ENCODE measurements at regions not wholly inside any gene's neighbourhood (a gene's known extent, or its start where the extent isn't known, plus 50 kb on each side); places are given as distances from the start of the nearest gene placed in this dataset.

GRCh38 chr12:114949058-114949820 lies 265.3 kb upstream of the TBX3 start:
- DNase-seq: no peak

- DNase-seq: no peak
Observed at GRCh38 chr12:114945351-114945750, 261.4 kb upstream of the TBX3 start.

GRCh38 chr12:114944736-114945135 lies 260.8 kb upstream of the TBX3 start:
- no peak for DNase-seq

- DNase-seq: no peak
Observed at GRCh38 chr12:114943601-114944000, 259.6 kb upstream of the TBX3 start.

- DNase-seq: no peak
Observed at GRCh38 chr12:114938487-114939210, 254.7 kb upstream of the TBX3 start.

GRCh38 chr12:114936148-114937079 lies 252.4 kb upstream of the TBX3 start:
- no peak for DNase-seq

GRCh38 chr12:114935658-114936057 lies 251.7 kb upstream of the TBX3 start:
- DNase-seq: no peak

GRCh38 chr12:114933428-114934160 lies 249.6 kb upstream of the TBX3 start:
- peak; percentile 68 for DNase-seq

- DNase-seq: no peak
Observed at GRCh38 chr12:114932806-114933205, 248.8 kb upstream of the TBX3 start.

GRCh38 chr12:114931025-114931424 lies 247.1 kb upstream of the TBX3 start:
- DNase-seq: no peak

GRCh38 chr12:114926341-114926740 lies 242.4 kb upstream of the TBX3 start:
- no peak for DNase-seq

- DNase-seq: no peak
Observed at GRCh38 chr12:114924946-114925475, 241.0 kb upstream of the TBX3 start.

GRCh38 chr12:114921781-114922180 lies 237.8 kb upstream of the TBX3 start:
- no peak for DNase-seq

- DNase-seq: no peak
Observed at GRCh38 chr12:114920771-114921554, 237.0 kb upstream of the TBX3 start.

- DNase-seq: no peak
Observed at GRCh38 chr12:114919479-114919878, 235.5 kb upstream of the TBX3 start.

- DNase-seq: no peak
Observed at GRCh38 chr12:114918535-114919233, 234.7 kb upstream of the TBX3 start.

GRCh38 chr12:114917953-114918352 lies 234.0 kb upstream of the TBX3 start:
- no peak for DNase-seq

GRCh38 chr12:114917307-114917706 lies 233.3 kb upstream of the TBX3 start:
- DNase-seq: no peak

- no peak for DNase-seq
Observed at GRCh38 chr12:114916541-114916940, 232.6 kb upstream of the TBX3 start.

GRCh38 chr12:114916124-114916523 lies 232.1 kb upstream of the TBX3 start:
- no peak for DNase-seq

Data from kidney glomerular epithelial cell (primary cell).